ENCODE measurements at regions not wholly inside any gene's neighbourhood (a gene's known extent, or its start where the extent isn't known, plus 50 kb on each side); places are given as distances from the start of the nearest gene placed in this dataset.
A peak's percentile ranks its signal among the peaks of the same experiment; 100 is the strongest.

- Histone ChIP-seq H4K91ac (replicated peaks; ENCODE audit: insufficient read length, low read length) (no peak overlapping the region), H3K4me3 (ENCODE audit: extremely low read depth in 1 of 4, insufficient read depth in 2 of 4, low read depth in 3 of 4, low read length in 4 of 4) (no peak overlapping the region), H3K79me2 (ENCODE audit: control insufficient read depth in 1 of 2, insufficient read depth in 2 of 2, low read length in 2 of 2) (no peaks in the 10 kb centered on the region), H3K27me3 (replicated peaks in 1 of 4; ENCODE audit: control insufficient read depth in 3 of 4, extremely low read depth in 1 of 4, insufficient read depth in 3 of 4, low read length in 3 of 4) (no peaks in the 10 kb centered on the region), H3K9me3 (ENCODE audit: insufficient read depth in 2 of 2, low read depth in 1 of 2, low read length in 1 of 2) (no peaks in the 10 kb centered on the region), H3K4ac (replicated peaks; ENCODE audit: insufficient read length, low read depth, low read length) (no peak overlapping the region), H3K9ac (replicated peaks in 1 of 4; ENCODE audit: extremely low read depth in 1 of 4, low read depth in 3 of 4, low read length in 3 of 4) (no peak overlapping the region), H2BK20ac (ENCODE audit: low read length) (no peak overlapping the region), H2BK15ac (ENCODE audit: low read length) (no peak overlapping the region), H3K14ac (ENCODE audit: insufficient read length) (no peak overlapping the region), H2BK120ac (replicated peaks; ENCODE audit: low read depth, low read length) (no peak overlapping the region), H4K5ac (ENCODE audit: insufficient read length, low read depth, low read length) (no peak overlapping the region), H3K36me3 (ENCODE audit: control insufficient read depth in 2 of 4, insufficient read depth in 4 of 4, low read length in 3 of 4) (no peaks in the 10 kb centered on the region), H3K27ac (ENCODE audit: low read depth, low read length) (no peak overlapping the region), H3K4me1 (replicated peaks in 1 of 4; ENCODE audit: control insufficient read depth in 3 of 4, insufficient read depth in 4 of 4, low read length in 3 of 4) (no peaks in the 10 kb centered on the region), H3K23me2 (ENCODE audit: low read depth, low read length) (no peaks in the 10 kb centered on the region), H3K23ac (ENCODE audit: insufficient read length) (no peak overlapping the region), H3K79me1 (ENCODE audit: low read depth, low read length) (no peaks in the 10 kb centered on the region), H3K56ac (replicated peaks; ENCODE audit: insufficient read length, low read depth, low read length) (no peak overlapping the region), H3K4me2 (ENCODE audit: insufficient read depth in 1 of 2, low read depth in 2 of 2, low read length in 2 of 2) (no peak overlapping the region), H2AK5ac (ENCODE audit: low read depth, low read length) (no peak overlapping the region), H3K18ac (ENCODE audit: extremely low read depth, low read length) (no peak overlapping the region), H2BK12ac (ENCODE audit: low read depth, low read length) (no peak overlapping the region), H4K20me1 (replicated peaks in 1 of 2; ENCODE audit: control insufficient read depth in 1 of 2, insufficient read depth in 2 of 2, low read length in 2 of 2) (no peaks in the 10 kb centered on the region), H2AFZ (ENCODE audit: low read length) (no peak overlapping the region), H2BK5ac (ENCODE audit: low read depth, low read length) (no peak overlapping the region), H4K8ac (ENCODE audit: extremely low read depth, insufficient read depth, low read length) (no peak overlapping the region)
- FAIRE-seq (no peak), DNase-seq (ENCODE audit: low read depth in 1 of 2, low spot score in 2 of 2) (no peak)
- 81% methylated on average over 2 of the region's 2 CpGs; no CpG with 5 or more reads in 1 of the 2 experiments for whole genome bisulfite sequencing, 2 experiments (ENCODE audit: extremely low coverage in 1 of 2, insufficient coverage in 1 of 2, insufficient read length in 1 of 2, insufficient replicate concordance in 2 of 2, low coverage in 1 of 2, low lambda C conversion rate in 2 of 2, missing lambda C conversion rate in 1 of 2)
- TF ChIP-seq RFX5 (IDR thresholded peaks at IDR 0.05; ENCODE audit: borderline replicate concordance, low read depth, low read length) (no peak), CEBPB (IDR thresholded peaks at IDR 0.05; ENCODE audit: low read depth, low read length) (peak; percentile 35; the same call in 1 of the 2 replicates)
- POLR2A ChIA-PET (ENCODE audit: partially characterized antibody): no interaction called here
- CTCF ChIA-PET (ENCODE audit: partially characterized antibody): interaction anchor here (1.7 kb wide), 1 partner anchor 170 kb away, joined by 4 read pairs; no protein-coding TSS in a partner anchor
Observed at GRCh38 chr9:101881508-101881907, 143.1 kb upstream of the GRIN3A start.

Measured in H1 (cell line).